NCI-H2227 (cell line): ENCODE measurements at regions not wholly inside any gene's neighbourhood (a gene's known extent, or its start where the extent isn't known, plus 50 kb on each side); places are given as distances from the start of the nearest gene placed in this dataset.
"Not testable (repeated sequence)": the region's sequence is repeated elsewhere in the genome, so short reads cannot be mapped to it uniquely, and the experiment has no call there.

Experiments
- DNase-seq: peaks from one replicate; lab custom pipeline; 2025; ENCODE audit not compliant: unreplicated experiment; lab: John Stamatoyannopoulos, UW

DNA sequence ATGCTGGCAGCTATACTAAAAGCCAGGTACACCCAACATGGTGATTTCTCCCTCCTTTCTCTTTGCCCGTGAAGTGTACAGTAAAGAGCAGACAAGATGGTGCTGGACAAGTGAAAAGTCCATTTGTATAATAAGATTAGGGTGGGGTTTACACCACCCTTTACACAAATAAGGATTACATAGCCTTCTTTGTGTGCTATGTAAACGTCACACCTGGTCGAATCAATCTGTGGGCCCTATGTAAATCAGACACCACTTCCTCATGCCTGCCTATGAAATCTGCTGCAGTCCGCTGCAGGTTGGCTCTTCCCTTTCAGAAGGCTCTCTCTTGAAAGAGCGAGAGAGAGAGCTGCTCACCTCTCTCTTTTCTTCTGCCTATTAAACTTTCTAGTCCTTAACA lies 1054.3 kb upstream of the SLC39A10 start:
- DNase-seq = no peak

DNA sequence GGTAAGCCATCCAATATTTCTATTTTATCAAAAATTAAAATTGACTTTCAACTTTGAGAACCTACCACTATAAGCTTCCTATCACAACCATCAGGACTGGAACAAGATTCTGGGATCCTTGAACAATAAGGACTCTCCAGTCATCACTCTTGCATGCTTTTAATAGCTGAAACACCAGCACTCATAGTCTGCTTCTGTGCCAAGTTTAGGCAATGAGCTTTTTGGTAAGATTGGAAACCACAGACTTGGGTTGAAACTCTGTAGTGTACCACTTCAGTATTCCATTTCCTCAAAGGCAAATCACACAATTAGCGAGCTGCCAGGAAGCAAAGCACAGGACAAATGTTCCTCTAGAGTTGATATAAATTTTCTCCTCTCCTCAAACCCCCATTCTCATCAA lies 1065.8 kb upstream of the SLC39A10 start:
- DNase-seq = no peak

DNA sequence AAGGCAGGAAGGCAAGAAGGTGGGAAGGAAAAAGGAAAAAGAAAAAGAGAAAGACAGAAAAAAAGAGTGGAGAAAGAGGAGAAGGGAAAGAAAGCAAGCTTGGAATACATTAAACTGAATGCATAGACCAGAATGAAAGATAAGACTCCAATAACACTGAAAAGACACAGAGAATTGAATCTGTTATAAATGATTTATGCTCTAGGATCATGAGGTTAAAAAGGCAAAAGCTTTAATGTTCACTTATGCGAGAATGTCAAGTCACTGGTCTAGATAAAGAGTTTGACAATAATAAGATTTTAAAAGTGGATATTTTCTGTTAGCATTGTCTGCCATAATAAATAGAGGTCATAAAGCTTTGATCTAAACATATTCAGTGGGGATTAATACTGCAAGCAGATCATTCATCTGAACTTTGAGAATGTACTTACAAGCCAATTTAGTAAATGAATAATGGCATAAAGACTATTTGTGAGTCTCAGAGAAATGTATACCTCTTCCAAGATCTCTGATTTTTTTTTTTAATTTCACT lies 1069.2 kb upstream of the SLC39A10 start:
- DNase-seq = no peak

DNA sequence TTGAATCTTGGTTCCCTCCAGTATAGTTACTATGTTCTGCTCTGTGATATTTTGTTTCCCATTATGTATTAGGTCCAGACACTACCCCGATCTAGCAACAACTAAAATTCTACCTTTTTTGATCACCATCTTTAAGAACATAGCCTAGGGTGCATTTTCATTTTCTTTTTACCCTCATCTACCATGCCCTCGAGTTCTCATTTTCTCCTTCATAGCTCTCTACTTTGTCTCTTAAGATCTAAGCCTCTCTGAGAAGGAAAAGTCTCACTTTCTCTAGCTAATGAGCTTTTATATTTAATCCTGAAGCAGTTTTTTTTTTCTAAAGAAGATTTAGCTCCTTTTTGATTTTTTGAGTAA lies 1089.4 kb upstream of the SLC39A10 start:
- DNase-seq = no peak

DNA sequence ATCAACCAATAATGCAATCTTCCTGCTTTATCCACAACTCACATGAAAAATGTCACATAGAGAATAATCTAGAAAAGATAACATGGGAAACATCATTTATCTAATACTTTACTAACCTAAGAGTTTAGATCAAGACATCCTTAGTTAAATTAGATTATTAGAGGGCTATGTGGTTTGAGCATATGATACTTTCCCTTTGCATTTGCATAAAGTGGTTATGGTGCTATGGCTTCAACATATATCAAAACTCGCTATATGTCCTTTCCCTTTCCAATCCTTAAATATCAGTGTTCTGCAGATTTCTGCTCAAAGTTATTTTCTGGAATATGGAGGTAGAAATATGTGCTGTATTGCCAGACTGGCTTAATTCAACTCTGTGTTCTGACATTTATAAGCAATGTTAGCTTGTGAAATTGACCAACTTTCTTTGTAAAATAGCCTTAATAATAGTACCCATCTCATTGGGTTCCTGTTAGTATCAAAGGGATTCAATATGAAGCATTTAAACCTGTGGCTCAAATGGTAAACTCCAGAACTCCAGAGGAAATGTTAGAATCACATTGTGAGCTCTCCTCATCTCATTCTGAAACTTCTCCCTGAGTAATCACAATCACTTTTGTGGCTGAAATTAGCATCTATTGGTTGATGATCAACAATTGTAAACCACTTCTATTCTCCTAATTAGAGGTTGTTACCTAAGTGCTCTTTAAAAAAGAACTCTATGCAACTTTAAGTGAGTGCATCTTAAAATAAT lies 1089.9 kb upstream of the SLC39A10 start:
- no peak for DNase-seq

DNA sequence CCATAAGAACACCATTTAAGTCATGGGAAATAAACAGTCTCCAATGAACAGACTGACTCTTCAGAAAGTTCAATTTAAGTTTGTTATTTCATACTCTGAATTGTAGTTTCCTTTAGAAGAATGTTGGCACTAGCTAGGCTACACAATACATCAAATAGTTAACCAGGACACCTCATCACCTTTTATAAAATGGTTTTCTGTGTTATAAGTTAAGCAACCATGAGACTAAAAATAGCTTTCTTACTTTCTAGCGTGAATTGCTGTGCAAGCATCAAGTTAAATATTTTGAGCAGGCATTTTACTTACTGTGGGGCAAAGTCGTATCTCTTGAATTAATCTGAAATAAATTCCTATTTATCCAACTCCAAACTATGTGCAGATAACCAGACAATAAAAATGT lies 1092.6 kb upstream of the SLC39A10 start:
- DNase-seq = no peak

DNA sequence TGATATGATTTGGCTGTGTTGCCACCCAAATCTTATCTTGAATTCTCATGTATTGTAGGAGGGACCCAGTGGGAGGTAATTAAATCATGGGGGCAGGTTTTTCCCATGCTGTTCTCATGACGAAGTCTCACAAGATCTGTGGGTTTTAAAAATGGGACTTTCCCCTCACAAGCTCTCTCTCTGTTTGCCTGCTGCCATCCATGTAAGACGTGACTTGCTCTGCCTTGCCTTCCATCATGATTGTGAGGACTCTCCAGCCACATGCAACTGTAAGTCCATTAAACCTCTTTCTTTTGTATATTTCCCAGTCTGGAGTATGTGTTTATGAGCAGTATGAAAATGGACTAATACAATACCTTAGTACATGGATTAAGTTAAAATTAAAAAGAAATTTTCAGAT lies 1094.7 kb upstream of the SLC39A10 start:
- DNase-seq = no peak

DNA sequence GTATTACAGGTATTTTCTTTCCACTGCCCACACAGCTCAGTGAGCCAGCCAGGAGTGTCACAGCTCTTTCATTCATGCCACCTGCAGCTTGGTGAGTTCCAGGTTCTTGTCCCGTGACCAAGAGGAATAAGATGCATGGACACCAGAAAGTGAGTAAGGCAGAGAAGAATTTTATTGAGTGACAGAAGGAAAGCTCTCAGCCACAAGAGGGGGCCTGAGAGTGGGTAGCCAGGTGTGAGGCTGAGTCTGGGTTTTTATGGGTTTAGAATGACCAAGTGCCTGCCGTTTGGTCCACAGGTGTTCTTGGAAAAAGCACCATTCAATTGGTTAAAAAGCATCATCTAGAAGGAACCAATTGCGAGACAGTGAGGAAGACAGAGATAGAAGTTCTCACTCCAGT lies 1097.1 kb upstream of the SLC39A10 start:
- DNase-seq = no peak

DNA sequence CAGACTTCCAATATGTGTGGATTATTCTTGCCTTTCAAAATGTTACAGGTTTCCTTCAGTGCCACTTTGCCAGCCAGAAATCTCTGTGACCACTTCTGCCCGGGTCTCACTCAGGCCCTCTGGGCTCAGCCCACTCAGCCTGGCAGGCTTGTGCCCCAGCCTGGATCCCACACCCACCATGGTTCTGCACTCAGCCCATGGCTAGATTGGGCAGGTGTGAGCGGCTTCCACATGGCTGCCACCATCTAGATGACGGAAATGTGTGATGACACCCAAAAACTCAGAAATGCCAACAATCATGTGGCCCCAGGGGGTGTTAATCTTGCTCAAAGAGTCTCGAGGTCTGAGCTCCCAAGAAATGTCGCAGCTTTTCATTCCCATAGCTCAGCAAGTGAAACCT lies 1097.5 kb upstream of the SLC39A10 start:
- DNase-seq = no peak

DNA sequence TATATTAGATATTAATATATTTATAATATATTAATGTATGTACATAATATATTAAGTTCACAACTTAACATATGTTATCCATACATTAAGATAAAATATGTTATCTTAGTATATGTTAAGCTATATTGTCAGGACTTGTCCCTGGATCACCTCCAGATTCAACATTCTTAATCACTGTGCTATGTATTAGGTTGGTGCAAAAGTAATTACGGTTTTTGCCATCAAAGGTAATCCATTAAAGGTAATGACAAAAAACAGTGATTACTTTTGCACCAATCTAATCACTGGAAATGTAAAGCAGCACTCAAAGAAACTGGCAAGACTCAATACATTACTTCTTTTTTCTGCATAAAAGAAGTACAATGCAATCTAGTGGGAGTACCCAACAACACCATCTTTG lies 1099.0 kb upstream of the SLC39A10 start:
- DNase-seq = no peak

DNA sequence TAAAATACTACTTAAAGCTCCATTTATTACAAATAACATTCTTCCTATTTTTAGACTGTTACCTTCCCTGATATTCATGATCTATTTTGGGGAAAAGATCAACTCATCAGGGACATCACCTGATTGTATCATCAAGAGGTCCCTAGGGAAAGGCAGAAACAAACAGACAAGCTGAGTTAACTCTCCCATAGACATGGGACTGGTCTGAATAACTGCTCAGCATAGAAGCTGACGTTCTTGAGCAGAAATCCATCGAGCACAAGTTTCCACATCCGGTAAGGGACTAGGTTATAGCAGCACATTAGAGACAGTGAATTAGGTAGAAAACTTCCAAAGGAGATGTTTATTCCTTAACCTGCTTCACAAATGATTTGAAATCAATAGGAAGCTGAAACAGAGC lies 1100.4 kb upstream of the SLC39A10 start:
- DNase-seq = no peak

DNA sequence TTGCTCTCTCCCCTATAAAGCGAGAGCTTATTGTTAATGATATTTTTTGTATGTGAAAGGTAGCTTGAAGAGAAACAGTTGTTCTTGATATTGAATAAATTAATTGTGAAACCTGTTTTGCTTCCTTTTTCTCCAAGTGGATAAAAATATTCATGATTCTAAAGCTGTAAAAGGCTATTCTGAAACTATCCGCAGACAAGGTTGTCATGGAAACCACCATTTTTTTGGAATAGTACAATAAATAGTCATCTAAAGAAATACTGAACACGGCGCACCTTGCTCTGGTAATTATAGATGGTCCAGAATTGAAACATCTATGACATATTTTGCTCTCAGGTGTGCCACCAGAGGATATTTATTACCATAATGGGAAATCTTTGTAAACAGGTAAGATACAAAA lies 1103.0 kb upstream of the SLC39A10 start:
- DNase-seq = no peak

DNA sequence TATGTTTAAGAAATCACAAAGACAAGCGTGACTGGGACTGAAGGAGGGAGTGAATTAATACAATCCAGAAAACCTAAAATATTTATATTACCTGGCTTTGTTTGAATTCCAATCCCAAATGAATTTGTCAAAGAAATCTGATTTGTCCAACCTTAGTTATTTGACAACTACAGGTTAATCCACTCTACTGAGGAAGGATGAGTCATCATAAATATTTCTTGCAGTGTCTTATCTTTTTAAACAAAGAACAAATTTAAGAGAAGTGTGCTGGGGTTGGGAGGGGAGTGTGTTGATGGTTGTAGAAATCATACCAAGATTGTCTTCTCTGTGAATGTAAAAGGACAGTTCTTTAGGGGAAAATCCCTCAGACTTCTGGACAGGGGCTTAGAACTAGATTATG lies 1106.3 kb upstream of the SLC39A10 start:
- DNase-seq = no peak

DNA sequence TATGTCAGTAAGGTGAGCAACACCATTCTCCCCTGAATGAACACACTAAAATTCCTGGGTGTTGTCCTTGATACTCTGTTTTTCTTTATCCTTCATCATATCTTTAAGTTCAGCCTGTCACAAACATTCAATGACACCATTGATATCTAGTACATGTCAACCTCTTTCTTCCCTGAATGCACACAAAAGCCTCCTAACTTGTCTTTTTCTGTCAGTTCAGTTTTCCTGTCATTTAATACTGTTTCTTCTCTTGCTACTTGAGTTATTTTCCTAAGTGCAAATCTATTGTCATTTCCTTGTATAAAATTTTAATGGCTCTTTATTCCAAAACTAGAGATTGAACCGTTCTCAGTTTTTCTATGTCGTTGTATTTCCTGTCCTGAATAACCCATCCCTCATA lies 1107.6 kb upstream of the SLC39A10 start:
- no peak for DNase-seq

DNA sequence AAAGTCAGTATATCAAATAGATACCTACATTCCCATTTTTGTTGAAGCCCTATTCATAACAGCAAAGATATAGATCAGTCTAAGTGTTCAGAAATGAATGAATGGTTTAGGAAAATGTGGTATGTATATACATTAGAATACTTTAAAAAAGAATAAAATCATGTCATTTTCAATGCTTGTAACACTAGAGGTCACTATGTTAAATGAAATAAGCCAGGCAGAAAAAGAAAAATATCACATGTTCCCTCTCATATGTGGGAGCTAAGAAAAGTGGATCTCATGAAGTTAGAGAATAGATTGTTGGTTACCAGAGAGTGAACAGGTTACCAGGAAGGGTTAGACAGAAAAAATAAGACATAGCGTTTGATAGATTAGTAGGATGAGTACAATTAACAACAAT lies 1111.0 kb upstream of the SLC39A10 start:
- no peak for DNase-seq

DNA sequence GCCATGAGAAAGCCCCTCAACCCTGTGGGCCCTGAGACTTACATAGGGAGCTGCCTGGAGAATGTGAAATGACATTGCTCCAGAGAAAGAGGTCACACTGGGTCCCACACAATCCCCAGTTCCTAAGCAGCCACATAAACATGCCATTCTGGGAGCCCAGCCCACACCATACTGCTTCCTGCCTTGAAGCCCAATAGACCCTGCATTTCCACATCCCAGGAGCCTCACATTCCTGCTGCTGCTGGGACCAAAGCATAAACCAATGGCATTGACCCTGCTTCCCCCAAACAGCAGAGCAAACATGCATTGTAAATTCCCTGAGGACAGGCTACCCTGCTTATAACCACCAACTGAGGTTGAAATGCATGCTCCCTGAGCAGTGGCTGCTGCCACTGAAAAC lies 1117.6 kb upstream of the SLC39A10 start:
- no peak for DNase-seq

DNA sequence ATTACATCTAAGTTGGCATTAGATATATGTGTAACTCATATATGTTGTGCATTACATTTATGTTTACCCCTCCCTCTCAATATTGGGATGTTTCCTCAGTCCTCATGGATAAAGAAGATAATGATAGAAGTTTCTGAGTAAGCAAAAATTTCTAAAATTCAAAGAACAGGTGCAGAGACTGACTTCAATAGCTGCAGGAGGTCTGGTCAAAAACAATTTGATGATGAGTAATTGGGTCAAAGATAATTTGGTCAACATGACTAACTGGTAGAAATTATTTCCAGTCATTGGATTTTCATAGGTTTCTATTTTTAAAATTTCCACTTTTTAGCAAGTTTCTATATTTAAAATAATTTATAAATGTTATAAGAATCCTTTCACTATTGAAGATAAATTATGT lies 1130.9 kb upstream of the SLC39A10 start:
- no peak for DNase-seq

DNA sequence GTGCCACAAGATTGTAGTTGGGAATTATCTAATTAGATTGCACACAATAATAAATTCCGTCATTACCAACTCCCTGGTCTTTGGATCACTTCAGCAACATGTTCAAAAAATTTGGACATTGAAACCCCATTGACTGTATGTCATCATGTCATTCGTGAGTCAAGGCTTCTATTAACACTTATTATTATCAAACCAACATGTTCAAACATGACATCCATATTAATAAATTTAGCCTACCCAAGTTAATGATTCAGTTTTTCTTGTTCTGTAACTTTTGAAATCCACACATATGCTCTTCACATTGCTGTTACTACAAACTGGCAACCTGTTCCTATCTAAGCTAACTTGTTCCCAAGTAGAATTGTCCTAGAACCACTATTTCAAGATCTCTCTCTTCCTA lies 1142.7 kb upstream of the SLC39A10 start:
- no peak for DNase-seq

DNA sequence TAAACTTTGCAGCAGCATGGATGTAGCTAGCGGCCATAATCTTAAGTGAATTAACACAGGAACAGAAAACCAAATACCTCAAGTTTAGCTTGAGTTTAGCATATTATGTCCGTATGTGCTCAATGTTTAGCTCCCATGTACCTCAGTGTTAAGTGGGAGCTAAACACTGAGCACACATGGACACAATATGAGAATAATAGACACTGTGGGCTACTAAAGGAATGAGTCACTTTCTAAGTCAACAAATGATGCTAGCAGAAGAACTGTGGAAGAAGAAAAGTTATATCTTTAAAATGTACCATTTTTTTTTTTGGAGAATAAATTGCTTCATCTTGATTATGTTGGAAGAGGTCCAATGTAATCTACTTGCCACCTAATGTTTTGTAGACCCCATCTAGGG lies 1146.0 kb upstream of the SLC39A10 start:
- DNase-seq = not testable (repeated sequence)

DNA sequence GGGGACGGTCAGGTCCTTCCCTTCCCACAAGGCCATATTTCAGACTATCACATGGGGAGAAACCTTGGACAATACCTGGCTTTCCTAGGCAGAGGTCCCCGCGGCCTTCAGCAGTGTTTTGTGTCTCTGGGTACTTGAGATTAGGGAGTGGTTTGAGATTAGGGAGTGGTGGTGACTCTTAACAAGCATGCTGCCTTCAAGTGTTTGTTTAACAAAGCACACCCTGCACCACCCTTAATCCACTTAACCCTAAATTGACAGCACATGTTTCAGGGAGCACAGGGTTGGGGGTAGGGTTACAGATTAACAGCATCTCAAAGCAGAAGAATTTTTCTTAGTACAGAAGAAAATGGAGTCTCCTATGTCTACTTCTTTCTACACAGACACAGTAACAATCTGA lies 1152.2 kb upstream of the SLC39A10 start:
- not testable (repeated sequence) for DNase-seq

DNA sequence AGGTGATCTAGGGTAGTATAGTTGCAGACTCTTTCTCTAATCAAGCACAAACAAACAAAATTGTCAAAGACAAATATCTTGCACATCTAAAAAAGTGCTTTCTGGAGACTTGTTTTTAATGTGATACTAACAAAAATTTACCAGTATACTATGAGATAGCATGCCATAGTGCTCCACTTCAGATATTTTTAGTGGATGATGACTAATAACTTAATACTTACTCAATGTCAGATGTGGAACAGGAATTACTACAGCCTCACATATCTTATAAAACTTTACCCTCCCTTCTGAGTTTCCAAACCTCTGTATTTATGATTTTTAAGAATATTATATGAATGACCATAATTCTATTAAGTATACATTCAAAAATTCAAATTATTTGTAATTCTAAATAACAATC lies 1162.0 kb upstream of the SLC39A10 start:
- DNase-seq = no peak

DNA sequence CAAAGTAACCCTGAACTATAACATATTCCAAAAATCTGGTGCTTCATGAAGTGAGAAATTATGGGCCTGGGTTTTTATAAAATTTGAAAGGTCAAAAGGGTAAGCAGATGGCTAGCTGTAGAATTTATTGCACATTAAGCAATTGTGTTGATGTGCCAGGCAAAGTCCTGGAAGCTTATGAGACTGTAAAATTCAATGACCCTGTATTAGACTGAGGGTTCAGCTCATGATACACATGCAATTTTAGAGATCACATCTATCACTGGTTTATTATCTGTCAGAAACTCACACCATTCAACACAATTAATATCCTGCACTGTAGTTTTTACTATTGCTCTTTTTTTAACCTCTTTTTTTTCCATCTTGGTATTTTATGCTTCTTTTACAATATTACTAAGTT lies 1162.6 kb upstream of the SLC39A10 start:
- DNase-seq = peak; percentile 55

DNA sequence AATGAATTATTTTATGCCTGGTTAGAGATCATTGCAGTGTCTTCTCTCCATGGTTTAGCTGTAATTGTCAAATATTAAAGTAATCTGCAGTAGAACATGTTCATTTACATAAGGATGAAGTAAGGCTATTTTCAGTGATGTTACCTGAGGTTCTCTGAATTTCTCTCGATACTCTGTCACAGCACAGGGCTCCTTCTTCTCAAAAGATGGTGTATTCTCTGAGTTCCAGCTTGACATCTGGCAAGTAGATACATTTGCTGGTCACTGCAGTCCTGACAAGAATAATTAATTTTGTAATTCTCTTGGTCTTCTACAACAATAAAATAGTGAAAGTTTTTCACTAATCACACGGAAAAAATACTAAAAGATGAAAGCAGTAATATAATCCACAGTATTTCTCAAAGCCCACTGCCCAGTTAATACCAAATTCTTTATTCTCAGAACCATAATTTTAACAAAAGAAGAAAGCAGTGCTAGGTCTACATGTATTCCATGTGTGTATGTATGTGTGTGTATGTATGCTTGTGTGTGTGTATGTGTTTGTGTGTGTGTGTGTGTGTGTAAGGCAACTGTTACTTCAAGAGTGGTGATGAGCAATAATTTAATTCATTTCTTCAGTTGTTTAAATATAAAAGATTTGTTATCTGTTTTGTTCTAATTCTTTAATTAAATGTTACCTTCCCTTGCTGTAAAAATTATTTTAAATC lies 1165.5 kb upstream of the SLC39A10 start:
- peak; percentile 15 for DNase-seq
